Gastrocnemius medialis (tissue), 4 donors: ENCODE measurements at regions not wholly inside any gene's neighbourhood (a gene's known extent, or its start where the extent isn't known, plus 50 kb on each side); places are given as distances from the start of the nearest gene placed in this dataset.

Experiments
- ATAC-seq, 2 donors: fragments of 150-250 bp; one replicate each; pipeline ENCODE4 v1.9.1; 2016
- DNase-seq, 2 donors: peaks; one replicate each; pipeline ENCODE4 v3.0.0-alpha.2; 2019
- H3K27ac ChIP-seq, 4 donors: fragments of 200-600 bp; sonication (generic); 1 replicate in 1 of 4; 2 replicates in 3 of 4; pipeline ENCODE4 v1.5.1; 2016 to 2018; ENCODE audit warnings: mild to moderate bottlenecking in 2 of 4, moderate library complexity in 1 of 4
- H3K27me3 ChIP-seq, 3 donors: fragments of 200-600 bp; sonication (generic) in 2 of 3; 1 replicate in 1 of 3; 2 replicates in 2 of 3; pipeline versions ENCODE4 v1.5.1 to v1.6.0; 2016 to 2019; ENCODE audit warnings: mild to moderate bottlenecking in 1 of 3, moderate library complexity in 1 of 3
- H3K36me3 ChIP-seq, 2 donors: fragments of 200-600 bp; sonication (generic) in 1 of 2; one replicate each; pipeline ENCODE4 v1.5.1; 2017 to 2018
- H3K4me1 ChIP-seq, 2 donors: fragments of 200-600 bp; sonication (generic) in 1 of 2; one replicate each; pipeline ENCODE4 v1.5.1; 2016 to 2017; ENCODE audit warnings: mild to moderate bottlenecking in 2 of 2
- H3K4me3 ChIP-seq, 4 donors: fragments of 200-600 bp; sonication (generic) in 3 of 4; 1 replicate in 1 of 4; 2 replicates in 3 of 4; pipeline ENCODE4 v1.5.1; 2016 to 2019; ENCODE audit warnings: mild to moderate bottlenecking in 2 of 4
- H3K9me3 ChIP-seq, 3 donors: fragments of 200-600 bp; sonication (generic) in 2 of 3; 1 replicate in 1 of 3; 2 replicates in 2 of 3; pipeline ENCODE4 v1.5.1; 2016 to 2019
- CTCF ChIP-seq, 5 experiments: fragments of 450-650 bp in 3 of 5; fragments of 200-600 bp in 2 of 5; sonication (generic) in 2 of 5; IDR thresholded peaks in 4 of 5; conservative IDR thresholded peaks in 1 of 5; 1 replicate in 4 of 5; 2 replicates in 1 of 5; pipeline ENCODE4 v1.5.1; 2016 to 2019; ENCODE audit warnings: antibody characterized with exemption in 5 of 5, mild to moderate bottlenecking in 3 of 5, moderate library complexity in 3 of 5
- POLR2A ChIP-seq, 2 donors: fragments of 450-650 bp; IDR thresholded peaks; one replicate each; pipeline ENCODE4 v1.6.1; 2017; ENCODE audit warnings: antibody characterized with exemption in 2 of 2, mild to moderate bottlenecking in 2 of 2, moderate library complexity in 2 of 2
- in situ Hi-C, 4 donors: fragments of 200-750 bp; cut with MboI; loops; one replicate each; pipeline versions ENCODE4 v1.15.0 to v1.8.0; 2017; ENCODE audit warnings: low sequenced_read_pairs in 4 of 4
- intact Hi-C: fragments of 100-400 bp; cut with DNase I; formaldehyde crosslinking; loops from one replicate; pipeline ENCODE4 v1.15.1; 2023; ENCODE audit warnings: low total_unique reads

- no peak for TF ChIP-seq CTCF (IDR thresholded peaks at IDR 0.05 in 4 of 5, conservative IDR thresholded peaks at IDR 0.05 in 1 of 5)
- TF ChIP-seq POLR2A (IDR thresholded peaks at IDR 0.05): no peak
- no peaks in the 10 kb centered on the region for H3K36me3 ChIP-seq
- no peaks in the 10 kb centered on the region for H3K27me3 ChIP-seq
- in situ Hi-C loops (no loop called here), intact Hi-C loops (loop anchor here (2.0 kb wide), 1 partner anchor 37 kb away; no protein-coding TSS in a partner anchor)
- DNase-seq (no peak), ATAC-seq (no peak)
- no peaks in the 10 kb centered on the region for H3K4me1 ChIP-seq
- H3K27ac ChIP-seq: no peak overlapping the region
- no peaks in the 10 kb centered on the region for H3K9me3 ChIP-seq
- no peak overlapping the region for H3K4me3 ChIP-seq
These were observed 505.1 kb downstream of the INHBA start for GRCh38 chr7:41197769-41198168.

DNA sequence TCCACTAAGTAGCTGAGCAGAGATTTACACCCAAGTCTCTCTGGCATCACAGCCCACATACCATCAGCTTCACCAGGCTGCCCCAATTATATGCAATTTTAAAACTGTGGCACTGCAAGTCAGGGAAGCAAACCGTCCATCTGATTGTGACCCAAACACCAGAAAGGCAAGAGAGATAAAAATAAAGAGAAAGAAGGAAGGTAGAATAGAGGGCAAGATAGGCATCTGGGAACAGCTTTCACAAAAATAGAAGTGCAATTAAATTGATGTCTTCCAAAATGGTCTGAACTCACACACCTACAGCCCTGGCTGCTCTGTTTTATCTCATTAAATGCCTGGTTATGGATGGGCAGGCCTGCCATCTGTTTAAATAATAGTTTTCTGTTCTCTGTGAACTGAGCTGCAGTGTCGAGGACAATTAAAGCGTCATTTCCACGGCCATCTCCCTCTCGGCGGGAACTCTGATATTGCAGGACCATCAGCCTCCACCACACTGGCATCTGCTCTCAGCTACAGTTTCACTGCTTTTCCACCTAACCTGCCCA, 509.1 kb downstream of the INHBA start:
- no peak for ATAC-seq
- H3K9me3 ChIP-seq: no peaks in the 10 kb centered on the region

GRCh38 chr7:41190581-41190980, 512.3 kb downstream of the INHBA start:
- intact Hi-C loops: no loop called here
- H3K36me3 ChIP-seq: no peaks in the 10 kb centered on the region
- no peak overlapping the region for H3K27ac ChIP-seq
- no peaks in the 10 kb centered on the region for H3K4me1 ChIP-seq
- no peaks in the 10 kb centered on the region for H3K9me3 ChIP-seq
- no peak for DNase-seq
- ATAC-seq: no peak
- TF ChIP-seq POLR2A (IDR thresholded peaks at IDR 0.05) (no peak), CTCF (IDR thresholded peaks at IDR 0.05 in 4 of 5, conservative IDR thresholded peaks at IDR 0.05 in 1 of 5) (no peak)
- H3K4me3 ChIP-seq: no peak overlapping the region
- in situ Hi-C loops: no loop called here
- H3K27me3 ChIP-seq: no peaks in the 10 kb centered on the region

More for the DNA sequence above, 509.1 kb downstream of the INHBA start:
- intact Hi-C loops (no loop called here), in situ Hi-C loops (no loop called here)
- Histone ChIP-seq H3K4me3 (no peak overlapping the region), H3K36me3 (no peaks in the 10 kb centered on the region), H3K27me3 (no peaks in the 10 kb centered on the region), H3K4me1 (no peaks in the 10 kb centered on the region), H3K27ac (no peak overlapping the region)
- TF ChIP-seq POLR2A (IDR thresholded peaks at IDR 0.05): no peak
- TF ChIP-seq CTCF (IDR thresholded peaks at IDR 0.05 in 4 of 5, conservative IDR thresholded peaks at IDR 0.05 in 1 of 5): no peak
- no peak for DNase-seq

GRCh38 chr7:41189866-41190265, 513.0 kb downstream of the INHBA start:
- H3K27ac ChIP-seq: no peak overlapping the region

More at GRCh38 chr7:41189866-41190265, 513.0 kb downstream of the INHBA start:
- H3K36me3 ChIP-seq: no peaks in the 10 kb centered on the region
- in situ Hi-C loops: no loop called here
- no peaks in the 10 kb centered on the region for H3K4me1 ChIP-seq
- H3K27me3 ChIP-seq: no peaks in the 10 kb centered on the region
- H3K4me3 ChIP-seq: no peak overlapping the region
- intact Hi-C loops: no loop called here
- DNase-seq (no peak), ATAC-seq (no peak)
- no peaks in the 10 kb centered on the region for H3K9me3 ChIP-seq
- TF ChIP-seq CTCF (IDR thresholded peaks at IDR 0.05 in 4 of 5, conservative IDR thresholded peaks at IDR 0.05 in 1 of 5) (no peak), POLR2A (IDR thresholded peaks at IDR 0.05) (no peak)
